ENCODE measurements at regions not wholly inside any gene's neighbourhood (a gene's known extent, or its start where the extent isn't known, plus 50 kb on each side); places are given as distances from the start of the nearest gene placed in this dataset.

DNA sequence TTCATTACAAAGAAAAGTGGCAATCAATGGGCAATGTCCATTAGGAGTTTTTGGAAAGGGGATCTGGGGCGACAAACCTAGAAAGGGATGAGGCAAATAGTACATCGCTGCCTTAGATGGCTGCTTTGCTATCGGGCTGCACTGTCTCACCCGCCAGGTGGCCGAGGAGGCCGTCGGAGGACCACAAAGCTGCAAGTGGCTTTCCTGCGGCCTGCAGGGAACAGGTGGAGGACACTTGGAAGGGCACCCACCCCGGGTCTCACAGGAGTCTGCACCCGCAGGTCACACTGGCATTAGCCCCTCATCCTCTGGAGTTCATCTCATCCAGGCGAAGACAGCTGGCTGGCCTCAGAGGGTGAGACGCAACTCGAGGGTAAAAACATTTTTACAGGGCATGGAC lies 1392.5 kb downstream of the AACS start:
- no peaks in the 10 kb centered on the region for H3K4me1 ChIP-seq
- H3K9me3 ChIP-seq, result no peaks in the 10 kb centered on the region
- no peaks in the 10 kb centered on the region for H3K27me3 ChIP-seq (ENCODE audit: low read depth)
- DNase-seq (ENCODE audit: low spot score in 2 of 2), result no peak
- H3K4me3 ChIP-seq, result no peak overlapping the region
- H3K36me3 ChIP-seq (replicated peaks), result no peaks in the 10 kb centered on the region
- in situ Hi-C loops (cut with MboI; ENCODE audit: low sequenced_read_pairs), result no loop called here

DNA sequence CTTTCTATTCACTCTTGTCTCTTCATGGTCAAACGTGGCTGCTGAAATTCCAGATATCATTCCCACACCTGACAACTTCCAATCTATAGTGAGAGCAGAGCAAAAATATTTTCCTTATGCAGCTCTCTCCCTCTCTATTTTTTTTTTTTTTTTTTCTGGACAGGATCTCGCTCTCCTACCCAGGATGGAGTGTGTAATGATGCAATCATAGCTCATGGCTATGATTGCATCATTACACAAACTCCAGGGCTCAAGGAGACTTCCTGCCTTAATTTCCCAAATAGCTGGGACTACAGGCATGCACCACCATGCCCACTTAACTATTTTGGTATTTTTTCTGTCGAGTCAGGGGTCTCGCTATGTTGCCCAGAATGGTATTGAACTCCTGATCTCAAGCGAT lies 1398.9 kb downstream of the AACS start:
- no peaks in the 10 kb centered on the region for H3K27me3 ChIP-seq (ENCODE audit: low read depth)
- no peaks in the 10 kb centered on the region for H3K4me1 ChIP-seq
- H3K9me3 ChIP-seq, result no peaks in the 10 kb centered on the region
- H3K36me3 ChIP-seq (replicated peaks), result no peaks in the 10 kb centered on the region
- DNase-seq (ENCODE audit: low spot score in 2 of 2), result no peak
- no peak overlapping the region for H3K4me3 ChIP-seq
- in situ Hi-C loops (cut with MboI; ENCODE audit: low sequenced_read_pairs), result no loop called here

DNA sequence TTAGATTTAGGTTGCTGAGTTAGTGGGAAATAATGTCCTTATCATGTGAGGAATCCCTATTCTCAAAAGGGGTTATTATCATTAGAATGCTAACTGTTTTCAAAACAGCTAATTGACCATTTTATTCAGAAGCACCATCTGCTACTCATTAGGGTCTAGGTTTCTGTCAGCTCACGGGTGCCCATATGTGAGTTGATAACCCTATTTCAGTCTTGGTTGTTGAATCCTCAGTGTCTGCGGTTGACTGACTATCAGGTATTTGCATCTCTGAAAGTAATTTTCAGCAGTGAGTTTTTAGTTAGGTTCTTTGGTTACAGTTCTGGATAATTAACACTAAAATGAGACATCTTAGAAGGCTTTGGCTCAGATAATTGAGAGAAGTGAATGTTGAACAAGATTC lies 1404.0 kb downstream of the AACS start:
- in situ Hi-C loops (cut with MboI; ENCODE audit: low sequenced_read_pairs), result no loop called here

DNA sequence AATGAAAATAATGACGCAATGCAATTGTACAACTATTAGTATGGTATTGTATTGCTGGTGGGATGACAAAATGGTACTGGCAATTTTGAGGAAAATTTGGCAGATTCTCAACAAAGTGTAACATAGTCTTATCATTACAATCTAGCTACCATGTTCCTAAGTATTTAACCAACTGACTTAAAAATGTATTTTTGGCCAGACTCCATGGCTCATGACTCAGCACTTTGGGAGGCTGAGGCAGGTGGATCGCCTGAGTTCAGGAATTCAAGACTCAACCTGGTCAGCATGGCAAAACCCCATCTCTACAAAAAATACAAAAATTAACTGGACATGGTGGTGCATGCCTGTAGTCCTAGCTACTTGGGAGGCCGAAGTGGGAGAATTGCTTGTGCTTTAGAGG lies 1409.5 kb downstream of the AACS start:
- no peaks in the 10 kb centered on the region for H3K36me3 ChIP-seq (replicated peaks)
- H3K4me1 ChIP-seq, result no peaks in the 10 kb centered on the region
- H3K9me3 ChIP-seq, result no peaks in the 10 kb centered on the region
- no peak for DNase-seq (ENCODE audit: low spot score in 2 of 2)
- no peak overlapping the region for H3K4me3 ChIP-seq
- in situ Hi-C loops (cut with MboI; ENCODE audit: low sequenced_read_pairs), result no loop called here
- H3K27me3 ChIP-seq (ENCODE audit: low read depth), result no peaks in the 10 kb centered on the region

More for the DNA sequence above, 1404.0 kb downstream of the AACS start:
- Histone ChIP-seq H3K9me3 (no peaks in the 10 kb centered on the region), H3K36me3 (replicated peaks) (no peaks in the 10 kb centered on the region), H3K4me3 (no peak overlapping the region), H3K27me3 (ENCODE audit: low read depth) (no peaks in the 10 kb centered on the region), H3K4me1 (no peaks in the 10 kb centered on the region)
- no peak for DNase-seq (ENCODE audit: low spot score in 2 of 2)

DNA sequence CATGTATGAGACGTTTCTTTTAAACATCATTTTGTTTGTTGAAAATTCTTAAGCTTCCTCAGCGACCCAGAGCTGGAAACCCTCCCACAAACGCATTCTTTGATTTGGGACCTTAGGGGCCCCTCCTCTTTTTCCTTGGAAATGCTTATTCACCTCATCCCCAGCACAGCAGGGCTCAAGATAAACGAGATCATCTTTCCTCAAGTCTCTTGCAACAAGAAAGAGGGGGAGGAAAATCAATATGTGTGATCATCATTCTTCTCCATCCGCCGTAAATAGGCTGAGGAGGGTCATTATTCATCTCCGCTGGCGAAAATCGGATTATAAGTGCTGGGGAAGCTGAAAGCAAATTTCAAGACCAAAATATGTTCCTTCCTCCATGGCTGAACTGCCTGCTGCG lies 1415.2 kb downstream of the AACS start:
- in situ Hi-C loops (cut with MboI; ENCODE audit: low sequenced_read_pairs), result no loop called here
- H3K36me3 ChIP-seq (replicated peaks), result no peaks in the 10 kb centered on the region

DNA sequence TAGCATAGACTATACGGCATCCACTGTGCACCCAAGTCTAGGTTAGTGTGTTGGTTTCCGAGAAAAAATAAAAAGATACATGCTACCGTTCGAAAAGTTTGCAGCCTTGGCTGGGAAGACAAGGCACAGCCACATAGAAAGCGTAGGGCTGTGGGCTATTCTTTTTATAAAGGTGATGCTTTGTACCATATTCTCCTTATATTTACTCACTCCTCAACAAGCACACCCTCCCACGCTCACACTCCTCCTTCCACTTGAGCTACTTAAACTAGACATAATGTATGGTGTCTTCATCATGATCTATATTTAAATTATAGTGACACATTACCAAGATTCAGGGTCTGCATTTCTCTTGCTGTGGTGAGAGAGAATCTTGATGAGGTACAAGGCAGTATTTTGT lies 1416.5 kb downstream of the AACS start:
- in situ Hi-C loops (cut with MboI; ENCODE audit: low sequenced_read_pairs), result no loop called here

More for the DNA sequence above, 1415.2 kb downstream of the AACS start:
- no peaks in the 10 kb centered on the region for H3K9me3 ChIP-seq
- no peaks in the 10 kb centered on the region for H3K27me3 ChIP-seq (ENCODE audit: low read depth)
- DNase-seq (ENCODE audit: low spot score in 2 of 2), result no peak
- H3K4me1 ChIP-seq, result no peaks in the 10 kb centered on the region
- no peak overlapping the region for H3K4me3 ChIP-seq

DNA sequence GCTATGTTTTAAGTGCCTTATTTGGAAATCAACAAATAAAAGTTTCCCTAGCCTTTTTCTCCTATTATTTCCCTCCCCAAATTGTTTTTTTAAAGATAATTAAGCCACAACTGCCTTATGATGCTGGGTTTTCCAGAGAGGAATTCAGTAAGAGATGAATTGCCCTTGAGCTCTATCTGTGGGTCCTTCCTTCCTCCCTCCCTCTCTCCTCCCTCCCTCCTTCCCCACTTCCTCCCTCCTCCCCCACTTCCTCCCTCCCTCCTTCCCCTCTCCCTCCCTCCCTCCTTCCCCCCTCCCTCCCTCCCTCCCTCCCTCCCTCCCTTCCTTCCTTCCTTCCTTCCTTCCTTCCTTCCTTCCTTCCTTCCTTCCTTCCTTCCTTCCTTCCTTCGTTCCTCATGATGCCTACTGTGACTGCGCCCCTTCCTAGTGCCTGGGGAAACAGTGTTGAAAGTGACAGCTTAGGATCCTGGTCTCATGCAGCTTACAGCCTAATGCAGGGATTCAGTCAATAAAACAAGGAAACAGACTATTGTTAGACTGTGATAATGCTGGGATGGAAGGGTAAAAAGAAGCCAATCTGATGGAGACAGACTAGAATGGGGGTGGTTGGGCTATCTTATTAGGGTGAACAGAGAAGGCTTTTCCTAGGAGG lies 1417.1 kb downstream of the AACS start:
- H3K4me1 ChIP-seq, result no peaks in the 10 kb centered on the region
- H3K4me3 ChIP-seq, result no peak overlapping the region
- in situ Hi-C loops (cut with MboI; ENCODE audit: low sequenced_read_pairs), result no loop called here
- H3K36me3 ChIP-seq (replicated peaks), result no peaks in the 10 kb centered on the region
- DNase-seq (ENCODE audit: low spot score in 2 of 2), result no peak
- H3K27me3 ChIP-seq (ENCODE audit: low read depth), result no peaks in the 10 kb centered on the region
- H3K9me3 ChIP-seq, result no peaks in the 10 kb centered on the region

More for the DNA sequence above, 1416.5 kb downstream of the AACS start:
- H3K27me3 ChIP-seq (ENCODE audit: low read depth), result no peaks in the 10 kb centered on the region
- H3K9me3 ChIP-seq, result no peaks in the 10 kb centered on the region
- H3K4me1 ChIP-seq, result no peaks in the 10 kb centered on the region
- DNase-seq (ENCODE audit: low spot score in 2 of 2), result no peak
- H3K36me3 ChIP-seq (replicated peaks), result no peaks in the 10 kb centered on the region
- H3K4me3 ChIP-seq, result no peak overlapping the region

DNA sequence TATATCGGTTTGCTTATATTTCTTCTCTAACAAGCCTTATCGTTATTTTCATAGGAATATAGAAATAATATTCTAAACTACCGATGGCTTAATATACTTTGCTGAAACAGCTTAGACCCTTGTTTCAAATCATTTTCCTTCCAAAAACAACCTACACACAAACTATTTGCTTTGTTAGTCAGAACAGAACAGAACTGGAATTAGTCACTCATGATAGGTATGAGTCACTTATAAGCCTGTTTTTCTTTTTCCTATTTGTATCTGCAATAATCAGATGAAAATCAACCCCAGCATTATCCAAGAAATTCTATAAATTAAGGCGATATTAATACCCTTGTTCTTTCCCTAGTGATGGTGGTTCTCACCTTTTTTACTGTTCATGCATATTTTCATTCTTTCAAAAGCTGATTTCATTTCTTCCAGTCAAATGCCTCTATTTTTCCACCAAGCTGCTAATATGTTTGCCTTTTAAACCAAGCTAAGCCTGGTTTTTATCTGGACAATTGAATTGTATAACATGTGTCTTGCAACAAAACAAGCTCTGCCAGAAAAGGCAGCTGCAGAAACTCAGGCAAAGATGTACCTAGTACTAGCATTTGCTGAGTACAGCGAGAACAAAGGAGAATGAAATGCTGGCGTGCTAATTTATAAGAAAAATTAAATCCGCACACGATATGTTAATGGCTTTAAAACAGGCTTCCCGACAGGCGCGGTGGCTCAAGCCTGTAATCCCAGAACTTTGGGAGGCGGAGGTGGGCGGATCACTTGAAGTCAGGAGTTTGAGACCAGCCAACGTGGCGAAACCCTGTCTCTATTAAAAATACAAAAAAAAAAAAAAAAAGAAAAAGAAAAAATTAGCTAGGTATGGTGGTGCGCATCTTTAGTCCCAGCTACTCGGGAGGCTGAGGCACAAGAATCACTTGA lies 1418.2 kb downstream of the AACS start:
- no peaks in the 10 kb centered on the region for H3K36me3 ChIP-seq (replicated peaks)

DNA sequence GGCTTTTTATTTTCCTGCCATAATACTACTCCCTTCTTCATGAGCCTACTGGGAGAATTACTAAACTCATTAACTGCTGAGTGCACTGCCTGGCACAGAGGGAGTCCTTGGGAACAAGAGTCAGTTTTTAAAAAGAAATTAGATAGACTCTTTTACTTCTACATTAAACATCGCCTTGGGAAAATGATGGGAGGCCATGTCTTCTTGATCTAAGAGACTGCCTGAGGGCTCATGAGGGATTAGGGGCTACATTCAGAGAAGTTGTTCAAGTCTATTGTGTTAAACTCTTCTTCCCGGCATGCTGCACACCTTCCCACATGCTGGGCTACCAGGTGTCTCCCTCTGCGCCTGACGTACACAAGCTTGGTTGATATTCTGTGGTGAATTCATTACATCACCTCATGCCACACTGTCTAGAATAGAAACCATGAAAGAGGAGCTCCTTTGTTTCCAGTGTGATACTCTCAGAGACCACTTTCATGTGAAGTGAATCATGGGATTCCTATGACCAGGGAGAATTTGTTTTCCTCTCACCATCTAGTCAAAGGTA lies 1422.3 kb downstream of the AACS start:
- no peak for DNase-seq (ENCODE audit: low spot score in 2 of 2)
- no peaks in the 10 kb centered on the region for H3K27me3 ChIP-seq (ENCODE audit: low read depth)
- no peaks in the 10 kb centered on the region for H3K36me3 ChIP-seq (replicated peaks)
- H3K4me3 ChIP-seq, result no peak overlapping the region
- H3K9me3 ChIP-seq, result no peaks in the 10 kb centered on the region
- H3K4me1 ChIP-seq, result no peaks in the 10 kb centered on the region
- in situ Hi-C loops (cut with MboI; ENCODE audit: low sequenced_read_pairs), result no loop called here

More for the DNA sequence above, 1418.2 kb downstream of the AACS start:
- Histone ChIP-seq H3K9me3 (no peaks in the 10 kb centered on the region), H3K4me1 (no peaks in the 10 kb centered on the region), H3K4me3 (no peak overlapping the region), H3K27me3 (ENCODE audit: low read depth) (no peaks in the 10 kb centered on the region)
- no peak for DNase-seq (ENCODE audit: low spot score in 2 of 2)
- in situ Hi-C loops (cut with MboI; ENCODE audit: low sequenced_read_pairs), result no loop called here

DNA sequence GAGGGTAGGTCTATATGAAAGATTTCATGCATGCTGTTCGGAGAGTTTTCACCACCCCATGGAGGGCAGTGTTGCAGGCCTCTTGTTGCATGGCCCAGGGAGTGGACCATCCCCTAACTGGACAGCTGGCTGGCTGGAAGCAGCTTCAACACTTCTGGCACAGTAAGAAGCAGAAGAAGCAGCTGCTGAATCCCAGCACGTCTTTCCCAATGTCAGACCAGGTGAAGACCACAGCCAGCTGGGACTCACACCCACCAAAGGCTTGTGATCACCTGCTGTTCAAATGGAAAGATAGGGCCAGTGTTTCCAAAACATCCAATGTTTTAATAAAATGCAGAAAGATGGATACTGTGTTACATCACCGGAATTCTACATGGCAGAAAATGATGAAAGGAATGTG lies 1423.6 kb downstream of the AACS start:
- Histone ChIP-seq H3K4me3 (no peak overlapping the region), H3K36me3 (replicated peaks) (no peaks in the 10 kb centered on the region), H3K9me3 (no peaks in the 10 kb centered on the region), H3K4me1 (no peaks in the 10 kb centered on the region), H3K27me3 (ENCODE audit: low read depth) (no peaks in the 10 kb centered on the region)
- in situ Hi-C loops (cut with MboI; ENCODE audit: low sequenced_read_pairs), result no loop called here
- DNase-seq (ENCODE audit: low spot score in 2 of 2), result no peak

DNA sequence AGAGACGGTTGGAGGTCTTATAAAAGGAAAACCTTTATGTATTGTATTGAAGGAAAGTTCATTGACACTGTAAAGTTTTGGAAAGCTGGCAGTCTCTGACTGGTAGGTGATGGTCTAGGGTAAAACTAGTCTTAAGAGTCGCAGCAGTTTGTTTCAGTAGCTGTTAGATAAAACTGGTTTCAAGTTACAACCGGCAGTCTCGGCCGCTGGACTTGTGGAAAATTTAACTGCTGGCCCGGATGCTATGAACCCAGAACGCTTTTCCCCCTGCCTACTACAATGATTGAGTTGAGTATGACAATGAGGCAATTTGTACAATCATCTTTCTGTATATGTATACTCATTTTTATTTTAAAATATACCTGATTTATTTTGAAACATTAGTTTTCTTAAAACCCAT lies 1426.9 kb downstream of the AACS start:
- in situ Hi-C loops (cut with MboI; ENCODE audit: low sequenced_read_pairs), result no loop called here
- H3K36me3 ChIP-seq (replicated peaks), result no peaks in the 10 kb centered on the region
- H3K9me3 ChIP-seq, result no peaks in the 10 kb centered on the region
- no peak overlapping the region for H3K4me3 ChIP-seq
- DNase-seq (ENCODE audit: low spot score in 2 of 2), result no peak
- H3K27me3 ChIP-seq (ENCODE audit: low read depth), result no peaks in the 10 kb centered on the region
- H3K4me1 ChIP-seq, result no peaks in the 10 kb centered on the region

DNA sequence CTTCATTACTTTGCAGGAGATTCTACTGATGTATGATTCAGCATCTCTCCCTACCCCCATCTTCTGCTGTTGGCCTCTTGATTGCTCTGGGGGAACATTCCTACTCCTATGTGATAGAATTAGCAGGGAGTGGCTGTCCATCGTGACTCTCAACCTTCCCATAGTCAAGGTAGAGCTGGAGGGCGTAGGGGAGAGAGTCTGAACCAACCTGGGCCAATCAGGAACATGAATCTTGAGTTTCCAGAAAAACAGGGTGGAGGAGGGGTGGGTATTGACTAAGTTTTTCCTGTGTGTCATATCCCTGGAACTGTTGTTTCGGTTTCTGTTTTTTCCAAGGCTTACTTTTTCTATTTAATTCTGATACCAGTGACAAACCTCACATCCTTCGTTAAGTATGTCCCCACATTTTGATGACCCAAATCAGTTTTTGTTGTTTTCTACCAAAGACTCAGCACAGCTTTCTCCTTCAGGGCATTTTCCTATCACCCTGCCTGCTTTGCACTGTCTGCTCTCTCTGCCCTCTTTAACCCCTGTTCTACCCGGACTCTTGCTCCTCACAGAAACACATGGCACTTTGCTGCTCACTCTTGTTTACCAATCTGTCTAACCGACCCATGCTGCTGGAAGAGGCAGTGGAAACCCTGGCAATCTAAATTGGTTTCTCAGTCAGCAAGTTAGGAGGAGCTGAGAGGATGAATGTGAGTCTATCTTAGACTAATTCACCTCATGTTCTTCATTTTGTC lies 1428.3 kb downstream of the AACS start:
- H3K9me3 ChIP-seq, result no peaks in the 10 kb centered on the region
- H3K4me1 ChIP-seq, result no peaks in the 10 kb centered on the region
- no peak overlapping the region for H3K4me3 ChIP-seq
- no peaks in the 10 kb centered on the region for H3K27me3 ChIP-seq (ENCODE audit: low read depth)
- DNase-seq (ENCODE audit: low spot score in 2 of 2), result no peak
- in situ Hi-C loops (cut with MboI; ENCODE audit: low sequenced_read_pairs), result no loop called here
- H3K36me3 ChIP-seq (replicated peaks), result no peaks in the 10 kb centered on the region

DNA sequence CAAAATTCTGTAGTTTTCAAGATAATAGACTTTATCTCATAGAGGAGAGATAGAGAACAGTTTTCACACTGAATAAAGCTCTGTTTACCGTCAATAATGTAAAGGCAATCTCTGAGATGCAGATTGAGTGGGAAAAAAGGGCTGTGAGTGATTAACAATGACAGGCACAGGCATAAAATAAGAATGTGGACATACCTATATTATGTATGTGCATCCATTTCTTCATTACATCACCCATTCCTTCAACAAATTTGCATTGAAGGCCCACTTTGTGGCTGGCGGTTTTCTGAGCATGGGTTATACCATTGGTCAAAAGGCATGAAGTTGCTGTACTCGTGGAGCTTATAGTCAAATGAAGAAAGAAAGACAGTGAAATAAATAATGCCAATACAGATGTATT lies 1431.0 kb downstream of the AACS start:
- Histone ChIP-seq H3K36me3 (replicated peaks) (no peaks in the 10 kb centered on the region), H3K9me3 (no peaks in the 10 kb centered on the region), H3K27me3 (ENCODE audit: low read depth) (no peaks in the 10 kb centered on the region), H3K4me3 (no peak overlapping the region), H3K4me1 (no peaks in the 10 kb centered on the region)
- DNase-seq (ENCODE audit: low spot score in 2 of 2), result no peak
- in situ Hi-C loops (cut with MboI; ENCODE audit: low sequenced_read_pairs), result no loop called here

All from HAP-1 (cell line).